ENCODE measurements at regions not wholly inside any gene's neighbourhood (a gene's known extent, or its start where the extent isn't known, plus 50 kb on each side); places are given as distances from the start of the nearest gene placed in this dataset.

DNA sequence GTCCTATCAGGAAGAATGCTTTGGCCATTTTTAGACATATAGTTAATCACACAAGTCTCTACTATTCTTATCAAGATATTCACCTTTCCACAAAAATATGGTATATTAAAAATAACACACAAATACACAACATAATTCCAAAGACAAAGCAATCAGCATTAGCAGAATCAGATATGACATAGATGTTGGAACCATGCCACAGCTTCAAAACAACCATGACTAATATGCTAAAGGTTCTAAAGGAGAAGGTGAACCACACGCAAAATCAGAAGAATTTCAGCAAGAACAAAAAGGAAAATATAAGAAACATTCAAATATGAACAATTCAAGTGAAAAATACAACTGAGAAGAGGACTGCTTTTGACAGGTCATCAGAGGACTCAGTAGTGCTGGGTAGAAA is 670.2 kb upstream of the SORCS1 start:
- Histone ChIP-seq H3K27me3 (ENCODE audit: insufficient read depth, low read length, poor library complexity, severe bottlenecking) (no peaks in the 10 kb centered on the region), H3K9me3 (ENCODE audit: insufficient read depth, low read depth, low read length) (no peaks in the 10 kb centered on the region), H3F3A (ENCODE audit: low read depth) (no peaks in the 10 kb centered on the region), H3K36me3 (ENCODE audit: insufficient read depth, low read length) (no peaks in the 10 kb centered on the region), H3K4me3 (ENCODE audit: low read length, poor library complexity, severe bottlenecking) (no peak overlapping the region), H3K4me2 (ENCODE audit: low read depth, low read length, poor library complexity, severe bottlenecking) (no peak overlapping the region), H4K20me1 (ENCODE audit: insufficient read depth, low read length, poor library complexity, severe bottlenecking) (no peaks in the 10 kb centered on the region), H3K4me1 (ENCODE audit: insufficient read depth, low read length, poor library complexity, severe bottlenecking) (no peaks in the 10 kb centered on the region), H3K79me2 (ENCODE audit: insufficient read depth, low read length) (no peaks in the 10 kb centered on the region), H2AFZ (ENCODE audit: low read length) (no peak overlapping the region), H3K9me2 (replicated peaks; ENCODE audit: low read depth, low read length) (no peaks in the 10 kb centered on the region), H3K9ac (ENCODE audit: low read depth, low read length, poor library complexity, severe bottlenecking) (no peak overlapping the region)
- no peak for TF ChIP-seq EZH2phosphoT487 (IDR thresholded peaks at IDR 0.05; ENCODE audit: borderline replicate concordance)
- TF ChIP-seq, protein P1, sequence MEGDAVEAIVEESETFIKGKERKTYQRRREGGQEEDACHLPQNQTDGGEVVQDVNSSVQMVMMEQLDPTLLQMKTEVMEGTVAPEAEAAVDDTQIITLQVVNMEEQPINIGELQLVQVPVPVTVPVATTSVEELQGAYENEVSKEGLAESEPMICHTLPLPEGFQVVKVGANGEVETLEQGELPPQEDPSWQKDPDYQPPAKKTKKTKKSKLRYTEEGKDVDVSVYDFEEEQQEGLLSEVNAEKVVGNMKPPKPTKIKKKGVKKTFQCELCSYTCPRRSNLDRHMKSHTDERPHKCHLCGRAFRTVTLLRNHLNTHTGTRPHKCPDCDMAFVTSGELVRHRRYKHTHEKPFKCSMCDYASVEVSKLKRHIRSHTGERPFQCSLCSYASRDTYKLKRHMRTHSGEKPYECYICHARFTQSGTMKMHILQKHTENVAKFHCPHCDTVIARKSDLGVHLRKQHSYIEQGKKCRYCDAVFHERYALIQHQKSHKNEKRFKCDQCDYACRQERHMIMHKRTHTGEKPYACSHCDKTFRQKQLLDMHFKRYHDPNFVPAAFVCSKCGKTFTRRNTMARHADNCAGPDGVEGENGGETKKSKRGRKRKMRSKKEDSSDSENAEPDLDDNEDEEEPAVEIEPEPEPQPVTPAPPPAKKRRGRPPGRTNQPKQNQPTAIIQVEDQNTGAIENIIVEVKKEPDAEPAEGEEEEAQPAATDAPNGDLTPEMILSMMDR (conservative IDR thresholded peaks at IDR 0.05; ENCODE audit: low read length) = no peak

DNA sequence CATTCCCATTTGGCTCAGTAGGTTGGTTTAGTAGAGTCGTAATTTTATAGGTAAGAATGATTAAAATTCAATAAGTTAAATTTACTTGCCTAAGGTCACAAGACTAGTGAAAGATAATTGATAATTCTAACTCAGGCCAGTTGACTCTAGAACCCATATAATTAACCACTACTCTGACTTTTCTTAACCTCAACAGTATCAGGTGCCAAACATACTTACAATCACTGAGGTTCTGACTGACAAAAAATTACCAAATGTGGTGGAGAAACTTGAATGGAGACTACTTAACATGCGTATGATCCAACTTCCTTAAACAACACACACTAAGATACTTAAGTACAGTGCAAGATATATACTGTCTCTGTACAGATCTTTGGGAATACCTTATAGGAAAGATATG is 667.3 kb upstream of the SORCS1 start:
- no peaks in the 10 kb centered on the region for H3K27me3 ChIP-seq (ENCODE audit: insufficient read depth, low read length, poor library complexity, severe bottlenecking)
- no peaks in the 10 kb centered on the region for H3F3A ChIP-seq (ENCODE audit: low read depth)
- no peak overlapping the region for H3K4me2 ChIP-seq (ENCODE audit: low read depth, low read length, poor library complexity, severe bottlenecking)
- no peak overlapping the region for H2AFZ ChIP-seq (ENCODE audit: low read length)
- H3K36me3 ChIP-seq (ENCODE audit: insufficient read depth, low read length) = no peaks in the 10 kb centered on the region
- no peaks in the 10 kb centered on the region for H3K4me1 ChIP-seq (ENCODE audit: insufficient read depth, low read length, poor library complexity, severe bottlenecking)
- no peak overlapping the region for H3K4me3 ChIP-seq (ENCODE audit: low read length, poor library complexity, severe bottlenecking)
- TF ChIP-seq, protein P1 (conservative IDR thresholded peaks at IDR 0.05; ENCODE audit: low read length) = no peak
- TF ChIP-seq EZH2phosphoT487 (IDR thresholded peaks at IDR 0.05; ENCODE audit: borderline replicate concordance) = no peak
- no peak overlapping the region for H3K9ac ChIP-seq (ENCODE audit: low read depth, low read length, poor library complexity, severe bottlenecking)
- H3K9me2 ChIP-seq (replicated peaks; ENCODE audit: low read depth, low read length) = no peaks in the 10 kb centered on the region
- no peaks in the 10 kb centered on the region for H3K79me2 ChIP-seq (ENCODE audit: insufficient read depth, low read length)
- H3K9me3 ChIP-seq (ENCODE audit: insufficient read depth, low read depth, low read length) = no peaks in the 10 kb centered on the region
- no peaks in the 10 kb centered on the region for H4K20me1 ChIP-seq (ENCODE audit: insufficient read depth, low read length, poor library complexity, severe bottlenecking)

DNA sequence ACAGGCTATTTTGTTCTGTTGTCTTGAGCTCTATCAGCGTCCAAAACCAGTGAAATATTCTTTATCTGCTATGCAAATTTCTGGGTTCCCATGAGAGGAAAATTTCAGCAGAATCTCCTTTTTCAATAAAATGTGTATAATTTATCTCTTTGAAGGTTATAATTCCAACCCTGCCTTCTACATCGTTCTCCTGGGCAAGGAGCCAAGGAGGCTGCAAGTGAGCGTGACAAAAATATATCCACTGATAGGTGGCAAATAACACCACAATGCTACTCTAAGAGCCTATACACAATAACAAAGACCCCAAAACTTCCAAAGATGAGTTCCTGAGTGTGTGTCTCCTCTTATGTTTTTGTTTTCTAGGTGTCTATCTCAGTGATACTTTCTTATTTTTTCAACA is 664.7 kb upstream of the SORCS1 start:
- Histone ChIP-seq H3K9ac (ENCODE audit: low read depth, low read length, poor library complexity, severe bottlenecking) (no peak overlapping the region), H3K4me1 (ENCODE audit: insufficient read depth, low read length, poor library complexity, severe bottlenecking) (no peaks in the 10 kb centered on the region), H3K27me3 (ENCODE audit: insufficient read depth, low read length, poor library complexity, severe bottlenecking) (no peaks in the 10 kb centered on the region), H3K9me2 (replicated peaks; ENCODE audit: low read depth, low read length) (no peaks in the 10 kb centered on the region), H3K4me2 (ENCODE audit: low read depth, low read length, poor library complexity, severe bottlenecking) (no peak overlapping the region), H3K9me3 (ENCODE audit: insufficient read depth, low read depth, low read length) (no peaks in the 10 kb centered on the region), H3F3A (ENCODE audit: low read depth) (no peaks in the 10 kb centered on the region), H2AFZ (ENCODE audit: low read length) (no peak overlapping the region), H3K36me3 (ENCODE audit: insufficient read depth, low read length) (no peaks in the 10 kb centered on the region), H3K4me3 (ENCODE audit: low read length, poor library complexity, severe bottlenecking) (no peak overlapping the region), H3K79me2 (ENCODE audit: insufficient read depth, low read length) (no peaks in the 10 kb centered on the region), H4K20me1 (ENCODE audit: insufficient read depth, low read length, poor library complexity, severe bottlenecking) (no peaks in the 10 kb centered on the region)
- TF ChIP-seq, protein P1 (conservative IDR thresholded peaks at IDR 0.05; ENCODE audit: low read length) = no peak
- TF ChIP-seq EZH2phosphoT487 (IDR thresholded peaks at IDR 0.05; ENCODE audit: borderline replicate concordance) = no peak

Data from Loucy (cell line).